Transverse colon (tissue), 3 donors: ENCODE measurements at regions not wholly inside any gene's neighbourhood (a gene's known extent, or its start where the extent isn't known, plus 50 kb on each side); places are given as distances from the start of the nearest gene placed in this dataset.

ENCODE experiments used
- CTCF ChIP-seq, 5 experiments: fragments of 200-600 bp in 3 of 5; fragments of 450-650 bp in 2 of 5; sonication (generic) in 3 of 5; IDR thresholded peaks; 1 replicate in 2 of 5; 2 replicates in 3 of 5; pipeline ENCODE4 v1.5.1; 2016 to 2017; ENCODE audit warnings: antibody characterized with exemption in 5 of 5, inconsistent platforms in 3 of 5, mild to moderate bottlenecking in 2 of 5, moderate library complexity in 1 of 5
- EP300 ChIP-seq: sonication (generic); formaldehyde crosslinking; IDR thresholded peaks from one replicate; pipeline ENCODE4 v1.6.1; 2017; ENCODE audit warnings: antibody characterized with exemption, low read depth
- POLR2A ChIP-seq: fragments of 450-650 bp; IDR thresholded peaks from one replicate; pipeline ENCODE4 v1.6.1; 2016; ENCODE audit warnings: antibody characterized with exemption, mild to moderate bottlenecking, moderate library complexity

DNA sequence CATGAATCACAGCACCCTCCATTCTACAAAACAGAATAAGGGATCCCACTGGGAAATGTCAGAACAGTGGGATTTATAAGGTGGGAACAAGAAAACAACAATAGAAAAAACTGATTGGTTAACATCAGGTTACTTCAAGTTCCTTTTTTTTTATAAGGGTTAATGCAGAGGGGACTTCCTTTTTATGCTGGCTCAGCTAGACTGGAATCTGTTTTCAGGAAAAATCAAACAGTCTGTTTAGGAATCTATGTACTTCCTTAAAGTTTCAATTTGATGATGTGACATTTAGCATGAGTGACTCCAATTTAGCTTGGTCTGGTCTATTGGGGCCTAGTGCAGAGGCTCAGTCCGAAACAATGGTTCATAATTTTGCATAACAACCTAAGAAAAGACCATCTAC is 192.9 kb downstream of the ADGRA3 start:
- TF ChIP-seq CTCF (IDR thresholded peaks at IDR 0.05): no peak
- TF ChIP-seq POLR2A: no peak
- no peak for TF ChIP-seq EP300
